PFSK-1 (cell line): ENCODE measurements at regions not wholly inside any gene's neighbourhood (a gene's known extent, or its start where the extent isn't known, plus 50 kb on each side); places are given as distances from the start of the nearest gene placed in this dataset.

Experiments used
- FOXP2 ChIP-seq: optimal IDR thresholded peaks from 2 replicates; pipeline ENCODE3; 2011; ENCODE audit warnings: borderline replicate concordance, control low read depth, inconsistent platforms; ENCODE audit not compliant: insufficient read depth; ENCODE audit errors: extremely low read length, extremely low read depth
- POLR2AphosphoS5 ChIP-seq: IDR thresholded peaks from 2 replicates; pipeline ENCODE4 v1.6.1; 2012; ENCODE audit warnings: low read depth, mild to moderate bottlenecking, control low read depth, low read length, moderate library complexity
- REST ChIP-seq, 2 experiments: IDR thresholded peaks; 2 replicates each; pipeline versions ENCODE4 v1.6.1 to v1.8.0; 2011 to 2012; ENCODE audit warnings: low read depth in 2 of 2, low read length in 2 of 2, control low read depth in 1 of 2, inconsistent platforms in 1 of 2, mild to moderate bottlenecking in 1 of 2, moderate library complexity in 1 of 2; ENCODE audit not compliant: insufficient read depth in 1 of 2
- SIN3A ChIP-seq: IDR thresholded peaks from 2 replicates; pipeline ENCODE4 v1.6.1; 2012; ENCODE audit warnings: mild to moderate bottlenecking, low read length, moderate library complexity, borderline replicate concordance; ENCODE audit not compliant: insufficient read depth
- TAF1 ChIP-seq: IDR thresholded peaks from 2 replicates; pipeline ENCODE4 v1.6.1; 2012; ENCODE audit warnings: low read length, control low read depth, borderline replicate concordance; ENCODE audit not compliant: insufficient read depth

GRCh38 chr3:152176998-152177397 lies 91.7 kb upstream of the MBNL1 start:
- TF ChIP-seq SIN3A (no peak), TAF1 (no peak), FOXP2 (no peak), POLR2AphosphoS5 (no peak), REST (IDR thresholded peaks at IDR 0.05; ENCODE audit: insufficient read depth in 1 of 2, low read depth in 2 of 2, low read length in 2 of 2) (no peak)

- TF ChIP-seq POLR2AphosphoS5, result no peak
- TF ChIP-seq REST (IDR thresholded peaks at IDR 0.05; ENCODE audit: insufficient read depth in 1 of 2, low read depth in 2 of 2, low read length in 2 of 2), result no peak
- no peak for TF ChIP-seq TAF1
- no peak for TF ChIP-seq SIN3A
Measured at GRCh38 chr3:152177757-152178156, 91.0 kb upstream of the MBNL1 start.

- no peak for TF ChIP-seq TAF1
- TF ChIP-seq SIN3A, result no peak
- no peak for TF ChIP-seq FOXP2
- no peak for TF ChIP-seq POLR2AphosphoS5
- no peak for TF ChIP-seq REST (IDR thresholded peaks at IDR 0.05; ENCODE audit: insufficient read depth in 1 of 2, low read depth in 2 of 2, low read length in 2 of 2)
Measured at GRCh38 chr3:152183473-152183872, 85.3 kb upstream of the MBNL1 start.

GRCh38 chr3:152184971-152185686 lies 83.6 kb upstream of the MBNL1 start:
- no peak for TF ChIP-seq SIN3A
- no peak for TF ChIP-seq TAF1

GRCh38 chr3:152185891-152186630 lies 82.7 kb upstream of the MBNL1 start:
- TF ChIP-seq FOXP2, result no peak
- no peak for TF ChIP-seq SIN3A
- no peak for TF ChIP-seq TAF1
- TF ChIP-seq POLR2AphosphoS5, result no peak
- no peak for TF ChIP-seq REST (IDR thresholded peaks at IDR 0.05; ENCODE audit: insufficient read depth in 1 of 2, low read depth in 2 of 2, low read length in 2 of 2)
